ENCODE measurements at regions not wholly inside any gene's neighbourhood (a gene's known extent, or its start where the extent isn't known, plus 50 kb on each side); places are given as distances from the start of the nearest gene placed in this dataset.

DNA sequence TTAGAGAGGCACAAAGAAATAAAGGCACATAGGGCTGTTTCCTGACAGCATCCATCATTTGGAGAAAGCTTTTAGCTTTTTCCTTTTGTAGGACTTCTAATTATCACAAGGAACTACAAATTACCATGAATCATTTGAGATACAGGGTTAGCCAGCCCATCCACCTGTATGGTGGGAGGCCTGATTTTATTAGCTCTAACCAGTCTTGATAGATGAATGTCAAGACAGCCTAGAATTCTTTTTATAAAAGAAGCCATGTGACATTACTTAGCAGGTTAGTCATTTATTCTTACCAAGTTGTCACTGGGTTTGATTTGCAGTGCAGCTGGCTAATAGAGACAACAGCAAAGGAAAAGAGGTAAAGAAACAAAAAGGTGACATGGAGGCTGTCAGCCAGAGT is 618.1 kb downstream of the ZNF385D start:
- ATAC-seq: no peak

DNA sequence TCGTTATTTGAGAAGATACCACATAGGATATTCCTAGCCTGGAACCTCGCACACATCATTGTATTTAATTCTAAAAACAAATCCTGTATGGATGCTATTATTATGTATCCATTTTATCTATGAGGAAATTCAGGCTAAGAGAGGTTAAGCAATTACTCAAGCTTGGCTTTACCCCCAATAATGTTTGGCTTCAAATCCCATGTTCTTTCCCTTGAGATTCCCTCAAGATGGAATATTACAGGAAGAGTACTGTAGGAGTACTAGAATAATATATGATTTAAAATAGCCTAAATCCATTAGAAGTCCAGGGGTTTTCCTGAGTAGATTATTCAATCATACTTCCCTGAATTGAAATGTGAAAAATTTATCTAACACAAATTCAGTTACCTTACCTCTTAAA is 630.2 kb downstream of the ZNF385D start:
- ATAC-seq: no peak

DNA sequence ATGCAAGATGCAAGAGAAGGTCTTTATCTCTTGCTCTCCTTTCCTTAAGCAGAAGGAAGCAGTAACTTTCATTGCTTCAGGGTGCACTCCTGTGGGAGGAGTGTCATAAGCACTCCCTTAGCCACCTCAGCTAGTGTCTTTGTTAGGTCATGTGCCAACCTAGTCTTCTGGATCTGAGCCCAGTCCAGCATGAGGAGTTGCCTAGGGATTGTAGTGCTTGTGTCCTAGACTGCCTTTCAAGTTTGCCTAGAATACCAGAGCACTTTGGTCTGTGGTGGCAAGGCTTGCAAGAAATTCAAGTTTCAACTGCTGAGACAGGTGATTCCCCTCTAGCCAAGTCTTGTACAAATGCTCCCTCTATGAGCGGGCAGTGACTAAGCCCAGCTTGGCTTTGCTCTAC is 633.6 kb downstream of the ZNF385D start:
- ATAC-seq: peak; percentile 96

DNA sequence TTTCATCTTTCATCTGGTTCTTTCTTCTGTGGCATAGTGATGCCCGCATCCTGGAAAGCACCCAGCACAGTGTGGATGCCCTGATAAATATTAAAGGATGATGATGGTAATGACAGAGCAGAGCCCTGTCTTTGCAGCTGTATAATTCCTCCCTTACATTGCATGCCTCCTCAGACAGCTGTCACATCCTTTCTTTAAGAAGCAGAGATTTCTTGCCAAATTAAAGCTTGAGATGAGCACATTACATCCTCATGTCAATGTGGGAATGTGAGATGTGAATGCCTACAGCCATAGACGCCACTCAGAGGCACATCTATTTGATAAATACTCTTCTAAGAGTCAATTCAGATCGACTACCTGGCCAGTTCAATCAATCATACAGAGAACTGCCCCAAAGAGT is 642.0 kb downstream of the ZNF385D start:
- no peak for ATAC-seq

DNA sequence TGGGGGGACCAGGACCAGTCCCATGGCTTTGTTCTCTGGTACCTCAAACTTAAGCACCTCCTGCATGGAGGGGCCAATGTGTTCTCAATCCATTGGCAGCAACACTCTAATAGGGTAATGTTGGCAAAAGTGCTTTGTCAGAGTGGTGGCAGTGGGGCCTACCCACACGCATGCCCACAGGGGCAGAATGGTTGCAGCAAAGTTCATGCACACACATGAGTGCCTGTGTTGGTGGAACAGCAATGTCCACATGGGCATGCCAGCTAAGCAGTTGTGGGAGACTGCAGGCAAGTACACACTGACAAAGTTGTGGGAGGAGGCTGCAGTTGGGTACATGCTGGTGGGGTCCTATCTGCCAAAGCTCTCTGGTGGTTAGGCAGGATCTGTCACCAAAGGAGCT is 645.2 kb downstream of the ZNF385D start:
- ATAC-seq: no peak

DNA sequence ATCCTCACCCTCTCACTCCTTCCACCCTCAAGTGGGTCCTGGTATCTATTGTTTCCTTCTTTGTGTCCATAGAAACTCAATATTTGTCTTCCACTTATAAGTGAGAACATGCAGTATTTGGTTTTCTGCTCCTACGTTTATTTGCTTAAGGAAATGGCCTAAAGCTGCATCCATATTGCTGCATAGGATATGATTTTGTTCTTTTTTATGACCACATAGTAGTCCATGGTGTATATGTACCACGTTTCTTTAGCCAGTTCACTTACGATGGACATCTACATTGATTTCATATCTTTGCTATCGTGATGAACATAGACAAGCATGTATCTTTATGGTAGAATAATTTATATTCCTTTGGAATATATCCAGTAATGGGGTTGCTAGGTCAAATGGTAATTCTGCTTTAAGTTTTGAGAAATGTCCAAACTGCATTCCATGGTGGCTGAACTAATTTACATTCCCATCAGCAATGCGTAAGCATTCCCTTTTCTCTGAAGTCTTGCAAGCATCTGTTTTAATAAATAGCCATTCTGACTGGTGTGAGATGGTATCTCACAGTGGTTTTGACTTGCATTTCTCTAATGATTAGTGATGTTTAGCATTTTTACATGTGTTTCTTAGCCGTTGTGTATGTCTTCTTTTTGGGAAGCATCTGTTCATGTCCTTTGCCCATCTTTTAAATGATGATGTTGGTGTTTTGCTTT is 650.2 kb downstream of the ZNF385D start:
- ATAC-seq: no peak

DNA sequence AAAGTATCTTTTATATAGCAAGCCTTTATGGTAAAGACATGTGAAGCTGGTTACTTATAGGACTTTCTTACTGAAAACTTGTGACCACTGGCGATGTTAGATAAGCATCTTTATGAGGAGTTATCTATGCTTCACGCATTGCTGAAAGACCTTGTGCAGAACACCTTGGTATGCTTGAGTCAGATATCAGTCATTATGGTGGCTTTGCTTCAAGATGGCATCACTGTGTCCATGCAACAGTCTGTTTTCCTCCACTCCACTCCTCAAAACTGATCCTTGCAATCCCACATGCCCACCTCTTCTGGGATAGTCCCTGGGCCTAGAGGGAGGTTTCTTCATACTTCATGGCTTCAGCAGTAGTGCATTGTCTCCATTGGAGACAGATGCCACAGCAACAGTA is 656.3 kb downstream of the ZNF385D start:
- no peak for ATAC-seq

DNA sequence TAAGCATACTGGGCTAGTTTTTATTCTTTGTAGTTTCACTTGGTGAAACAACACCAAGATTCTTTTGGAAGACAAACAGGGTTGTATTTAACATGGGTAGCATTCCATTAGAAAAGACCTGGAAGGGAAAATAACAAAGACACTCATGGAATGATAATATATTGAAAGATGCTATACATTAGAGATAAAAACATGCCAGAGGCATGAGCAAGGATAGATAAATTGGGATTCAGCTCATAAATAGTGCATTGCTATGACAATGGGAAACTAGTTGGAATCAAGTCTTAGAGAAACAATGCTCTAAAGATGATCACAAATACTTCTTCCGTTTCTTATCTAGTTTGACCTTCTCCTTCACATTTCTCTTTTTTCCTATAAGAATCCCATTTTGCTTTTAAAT is 677.4 kb downstream of the ZNF385D start:
- no peak for ATAC-seq

DNA sequence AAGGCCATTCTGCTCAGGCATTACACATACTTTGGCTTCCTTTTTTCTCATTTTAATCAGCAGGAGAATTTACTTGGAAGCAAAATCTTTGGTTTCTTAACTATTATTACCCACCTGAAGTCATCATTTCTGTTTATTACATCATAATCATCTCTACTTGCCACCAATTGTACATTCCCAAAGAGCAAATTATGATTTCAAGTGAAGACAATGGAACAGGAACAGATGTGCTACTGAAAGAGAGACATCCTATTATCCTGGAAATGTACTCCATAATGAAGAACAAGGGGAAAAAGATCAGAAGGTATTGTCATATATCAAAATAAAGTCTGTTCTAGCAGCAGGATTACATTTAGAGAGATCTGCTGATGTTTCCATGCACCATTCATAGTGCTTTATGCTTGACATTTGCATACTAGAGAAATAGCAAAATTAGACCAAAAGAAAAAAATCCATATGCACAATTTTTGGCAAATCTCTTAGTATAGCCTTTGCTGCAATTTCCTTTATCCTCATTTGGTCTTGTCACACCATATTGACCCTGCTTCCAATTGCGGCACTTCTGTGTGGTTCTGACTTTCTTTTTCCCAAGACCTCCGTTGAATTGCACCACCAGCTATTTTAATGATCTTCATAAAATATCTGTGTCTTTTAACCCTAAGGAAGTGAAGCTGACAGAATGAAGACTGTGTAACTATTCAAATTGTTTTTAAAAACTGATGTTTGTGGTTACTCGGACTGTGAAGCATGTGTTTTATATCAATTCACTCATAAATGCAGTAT is 683.8 kb downstream of the ZNF385D start:
- ATAC-seq: no peak

DNA sequence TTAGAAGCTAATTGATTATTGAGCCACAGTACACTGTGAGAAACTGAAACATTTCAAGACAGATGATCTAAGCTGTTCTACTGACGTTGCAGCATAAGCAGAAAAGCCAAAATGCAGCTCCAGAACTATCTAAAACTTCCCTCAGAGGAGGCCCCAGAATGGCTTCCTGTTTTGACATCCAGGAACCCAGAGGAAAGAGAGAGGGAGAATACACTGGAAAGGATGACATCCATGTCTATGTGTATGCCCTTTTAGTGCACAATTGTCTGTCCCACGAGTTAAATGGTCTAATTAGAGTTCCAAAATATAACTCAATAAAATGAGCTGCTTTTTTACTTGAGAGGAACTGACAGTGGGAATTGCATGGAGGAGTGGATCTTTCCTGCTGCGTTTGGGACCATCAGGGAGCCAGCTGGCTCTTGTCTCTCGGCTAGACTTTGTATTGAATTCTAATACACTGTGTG is 688.1 kb downstream of the ZNF385D start:
- ATAC-seq: no peak

DNA sequence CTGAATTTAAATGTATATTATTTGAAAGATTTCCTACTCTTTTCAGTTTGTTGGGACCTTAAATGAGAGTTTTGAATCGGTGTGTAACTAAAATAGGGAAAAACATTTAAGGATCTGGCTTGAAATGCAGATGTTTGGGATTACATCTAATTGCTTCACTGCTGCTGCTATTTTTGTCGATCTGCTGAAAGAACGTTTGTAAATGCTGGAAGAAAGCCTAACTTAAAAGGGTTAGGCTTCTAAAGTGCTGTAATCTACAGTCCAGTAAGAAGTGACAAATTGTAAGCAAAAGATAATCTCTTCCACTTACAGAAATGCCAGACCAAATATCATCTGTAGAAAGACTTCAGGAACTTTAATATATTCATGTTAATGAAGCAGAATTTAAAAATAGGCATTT is 691.6 kb downstream of the ZNF385D start:
- no peak for ATAC-seq

DNA sequence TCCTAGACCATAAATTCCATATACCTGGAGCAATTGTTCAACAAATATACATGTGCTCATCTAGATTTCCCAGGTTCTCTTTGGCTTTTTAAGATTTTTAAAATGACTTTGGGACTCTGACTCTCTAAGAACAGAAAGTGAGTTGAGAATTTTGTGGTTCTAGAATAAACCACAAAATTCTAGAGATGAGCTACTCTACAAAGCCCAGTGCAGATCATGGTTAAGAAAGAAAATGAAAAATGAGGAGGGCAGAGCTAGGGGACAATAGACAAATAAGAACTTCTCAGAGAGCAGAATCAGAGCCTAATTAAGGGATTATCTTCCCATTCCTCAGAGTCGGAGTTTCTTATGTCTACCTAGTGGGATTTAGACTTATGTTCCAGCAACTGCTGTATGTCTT is 694.7 kb downstream of the ZNF385D start:
- no peak for ATAC-seq

DNA sequence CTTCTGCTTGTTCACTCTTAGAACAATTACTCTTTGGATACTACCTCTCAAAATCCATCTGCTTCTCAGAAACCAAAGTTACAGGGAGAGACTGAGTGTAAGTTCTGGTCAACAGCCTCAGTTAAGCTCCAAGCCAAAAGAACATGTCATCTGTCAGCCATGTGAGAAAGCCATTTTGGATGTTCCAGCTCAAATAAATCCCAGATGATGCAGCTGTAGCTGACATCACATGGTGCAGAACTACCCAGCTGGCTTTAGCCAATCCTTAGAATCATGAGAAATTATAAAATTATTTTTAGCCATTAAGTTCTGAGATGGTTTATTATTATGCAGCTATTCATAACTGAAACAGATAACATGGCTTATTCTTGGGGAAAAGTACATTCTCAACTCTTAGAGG is 696.0 kb downstream of the ZNF385D start:
- no peak for ATAC-seq

DNA sequence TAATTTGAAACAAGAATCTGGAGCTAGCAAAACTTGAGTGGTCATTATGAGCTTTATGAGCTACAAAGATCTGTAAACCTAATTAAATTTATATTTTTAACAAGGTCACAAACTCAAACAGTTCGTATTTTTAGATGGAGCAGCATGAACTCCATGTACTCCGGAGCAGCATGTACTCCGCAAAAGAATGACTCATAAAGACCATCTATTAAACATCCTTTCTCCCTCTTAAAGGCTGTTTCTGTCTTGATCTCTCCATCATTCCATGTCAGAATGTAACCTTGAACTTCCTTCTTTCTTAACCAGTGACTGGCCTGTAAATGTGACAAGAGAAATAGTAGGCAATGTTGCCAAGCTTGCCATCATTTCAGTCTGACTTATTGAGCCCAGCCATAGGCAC is 696.9 kb downstream of the ZNF385D start:
- no peak for ATAC-seq

DNA sequence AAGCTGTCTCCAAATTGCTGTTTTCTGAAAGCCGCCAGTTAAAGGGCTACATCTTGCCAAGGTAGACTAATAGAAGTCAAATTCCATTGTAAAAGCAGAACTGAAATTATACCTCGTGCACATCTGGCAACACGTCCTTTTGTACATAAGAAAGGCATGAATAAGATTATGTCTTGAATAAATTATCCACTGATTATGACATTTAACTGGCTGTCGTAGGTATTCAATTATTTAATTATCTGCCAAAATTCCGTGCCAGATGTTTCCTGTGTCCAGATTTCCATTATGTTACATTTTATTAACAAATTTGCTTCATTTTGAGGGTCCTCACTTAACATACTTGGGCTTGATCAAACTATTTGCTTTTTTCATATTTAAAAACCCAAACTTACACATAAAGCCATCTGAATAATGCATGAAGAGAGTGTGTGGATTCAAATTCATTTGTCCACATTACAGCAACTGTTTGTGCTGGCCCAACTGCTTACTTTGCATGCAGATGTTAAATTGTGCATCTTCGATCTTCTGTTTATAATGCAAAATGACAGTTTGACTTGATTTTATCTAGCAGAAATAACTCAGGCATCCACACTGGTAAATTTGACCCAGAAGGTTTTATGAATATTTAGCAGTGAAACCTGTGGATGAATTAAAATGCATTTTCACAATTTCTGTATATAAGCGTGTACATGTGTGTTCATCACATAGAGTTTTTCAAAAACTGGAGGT is 701.5 kb downstream of the ZNF385D start:
- no peak for ATAC-seq

DNA sequence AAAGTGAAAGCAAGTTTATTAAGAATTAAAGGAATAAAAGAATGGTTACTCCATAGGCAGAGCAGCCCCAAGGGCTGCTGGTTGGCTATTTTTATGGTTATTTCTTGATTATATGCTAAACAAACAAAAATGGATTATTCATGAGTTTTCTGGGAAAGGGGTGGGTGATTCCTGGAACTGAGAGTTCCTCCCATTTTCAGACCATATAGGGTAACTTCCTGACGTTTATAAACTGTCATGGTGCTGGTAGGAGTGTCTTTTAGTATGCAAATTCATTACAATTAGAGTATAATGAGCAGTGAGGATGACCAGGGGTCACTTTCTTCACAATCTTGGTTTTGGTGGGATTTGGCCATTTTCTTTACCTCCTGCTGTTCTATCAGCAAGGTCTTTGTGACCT is 707.9 kb downstream of the ZNF385D start:
- no peak for ATAC-seq

DNA sequence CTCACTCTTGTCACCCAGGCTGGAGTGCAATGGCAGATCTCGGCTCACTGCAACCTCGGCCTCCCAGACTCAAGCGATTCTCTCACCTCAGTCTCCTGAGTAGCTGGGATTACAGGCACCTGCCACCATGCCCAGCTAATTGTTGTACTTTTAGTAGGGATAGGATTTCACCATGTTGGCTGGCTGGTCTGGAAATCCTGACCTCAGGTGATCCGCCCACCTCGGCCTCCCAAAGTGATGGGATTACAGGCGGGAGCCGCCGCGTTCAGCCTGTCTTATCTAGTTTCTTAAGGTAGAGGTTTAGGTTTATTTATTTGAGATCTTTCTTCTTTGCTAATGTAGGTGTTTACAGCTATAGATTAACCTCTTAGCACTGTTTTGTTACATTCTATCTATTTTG is 708.8 kb downstream of the ZNF385D start:
- ATAC-seq: no peak

DNA sequence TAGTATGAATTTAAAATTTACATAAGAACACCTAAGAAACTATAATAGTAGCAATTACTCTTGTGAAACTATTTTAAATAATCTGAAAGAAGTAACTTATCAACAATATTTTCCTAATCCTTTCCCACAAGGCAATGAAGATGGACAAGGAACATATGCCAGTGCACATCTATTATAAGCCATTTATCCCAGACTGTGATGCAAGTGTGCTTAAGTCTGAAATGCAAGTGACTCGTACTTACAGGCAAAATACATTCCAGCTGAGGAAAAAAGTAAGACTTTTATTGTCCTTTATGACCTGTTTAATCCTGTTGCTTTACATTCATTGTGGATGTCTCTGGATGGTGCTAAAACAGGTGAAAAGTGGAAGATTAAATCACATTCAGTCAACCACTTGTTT is 709.4 kb downstream of the ZNF385D start:
- no peak for ATAC-seq

DNA sequence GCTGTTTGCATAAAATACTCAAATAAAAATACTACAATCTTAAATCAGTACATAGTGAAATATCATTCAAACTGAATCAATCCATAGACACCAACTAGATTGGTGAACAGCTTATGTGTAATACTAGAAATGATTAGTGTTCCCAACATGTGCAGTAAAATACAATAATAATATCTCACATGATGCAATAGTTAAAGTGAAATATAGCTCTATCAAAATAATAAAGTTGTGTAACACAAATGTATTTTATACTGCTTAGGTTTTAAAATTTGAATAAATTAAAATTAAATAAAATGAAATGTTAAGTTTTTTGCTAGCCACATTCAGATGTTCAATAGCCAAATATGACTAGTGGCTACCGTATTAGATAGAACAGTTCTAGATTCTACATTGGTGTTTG is 714.1 kb downstream of the ZNF385D start:
- ATAC-seq: no peak

DNA sequence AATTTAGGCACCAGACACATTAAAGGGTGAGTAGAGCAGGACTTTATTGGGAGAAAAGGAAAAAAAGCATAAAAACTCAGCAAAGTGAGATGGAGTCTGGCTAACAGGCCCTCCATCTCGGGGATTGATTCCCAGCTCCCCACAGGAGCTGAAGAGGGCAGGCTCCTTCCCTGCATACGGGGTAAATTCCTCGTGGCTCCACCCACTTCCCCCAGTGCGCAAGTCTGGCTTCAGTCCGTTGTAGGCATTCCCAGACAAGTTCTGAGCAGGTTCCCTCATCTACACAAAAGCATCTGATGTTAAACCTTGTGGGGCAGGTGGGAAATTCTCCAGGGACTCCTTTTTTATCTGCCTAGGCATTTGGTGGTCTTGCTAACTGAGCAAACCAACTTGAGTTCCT is 722.6 kb downstream of the ZNF385D start:
- no peak for ATAC-seq

DNA sequence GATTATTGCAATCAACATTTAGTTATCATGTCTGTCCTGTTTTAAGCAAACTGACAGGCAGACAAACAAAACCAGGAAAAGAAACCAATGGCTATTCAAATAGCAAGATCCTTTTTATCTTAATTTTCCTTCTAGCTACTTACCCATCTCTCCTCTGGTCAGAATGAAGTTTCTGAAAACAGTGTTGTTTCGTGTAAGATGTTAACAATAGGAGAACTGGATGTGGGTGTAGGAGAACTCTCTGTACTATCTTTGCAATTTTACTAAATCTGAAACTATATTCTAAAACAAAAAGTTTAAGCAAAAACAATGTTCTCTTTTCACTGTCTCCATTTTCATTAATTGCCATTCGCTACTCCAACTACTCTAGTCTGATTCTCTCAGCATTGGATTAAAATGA is 726.4 kb downstream of the ZNF385D start:
- no peak for ATAC-seq

DNA sequence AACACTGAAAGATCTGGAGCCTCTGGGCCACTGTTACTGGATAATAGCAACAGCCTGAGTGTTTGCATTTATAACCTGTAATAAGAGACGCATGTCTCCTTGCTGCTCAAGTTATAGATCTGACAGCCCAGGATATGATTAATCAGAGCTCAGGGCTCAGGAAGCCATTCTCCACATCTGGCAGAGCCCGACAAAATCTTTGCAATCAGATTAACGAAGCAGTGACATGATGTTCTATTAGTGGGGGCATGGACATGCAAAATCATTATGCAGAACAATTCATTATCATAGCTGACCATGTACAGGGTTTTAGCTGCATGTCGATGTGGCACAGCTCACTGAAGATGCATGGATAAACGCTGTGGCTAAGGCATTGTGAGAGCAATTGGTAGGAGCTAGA is 730.3 kb downstream of the ZNF385D start:
- no peak for ATAC-seq

DNA sequence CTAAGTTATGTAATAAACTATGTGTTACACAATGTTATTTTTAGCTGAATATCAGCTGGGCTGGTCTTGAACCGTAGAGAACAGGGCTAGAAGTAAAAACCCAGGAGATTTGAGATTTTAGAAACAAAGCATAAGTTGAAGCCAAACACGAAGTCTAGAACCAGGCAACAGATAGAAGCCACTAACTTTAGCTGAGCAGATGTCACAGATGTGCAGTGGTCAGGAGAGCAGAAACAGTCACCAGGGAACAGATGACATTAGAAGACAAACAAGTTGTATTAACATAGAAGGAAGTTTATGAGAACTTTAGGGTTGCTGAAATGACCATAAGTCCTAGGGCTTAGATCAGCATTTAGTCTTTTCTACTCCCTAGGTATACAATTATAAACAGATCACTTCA is 731.0 kb downstream of the ZNF385D start:
- no peak for ATAC-seq
